ENCODE measurements at regions not wholly inside any gene's neighbourhood (a gene's known extent, or its start where the extent isn't known, plus 50 kb on each side); places are given as distances from the start of the nearest gene placed in this dataset.
"Not testable (repeated sequence)": the region's sequence is repeated elsewhere in the genome, so short reads cannot be mapped to it uniquely, and the experiment has no call there.

DNA sequence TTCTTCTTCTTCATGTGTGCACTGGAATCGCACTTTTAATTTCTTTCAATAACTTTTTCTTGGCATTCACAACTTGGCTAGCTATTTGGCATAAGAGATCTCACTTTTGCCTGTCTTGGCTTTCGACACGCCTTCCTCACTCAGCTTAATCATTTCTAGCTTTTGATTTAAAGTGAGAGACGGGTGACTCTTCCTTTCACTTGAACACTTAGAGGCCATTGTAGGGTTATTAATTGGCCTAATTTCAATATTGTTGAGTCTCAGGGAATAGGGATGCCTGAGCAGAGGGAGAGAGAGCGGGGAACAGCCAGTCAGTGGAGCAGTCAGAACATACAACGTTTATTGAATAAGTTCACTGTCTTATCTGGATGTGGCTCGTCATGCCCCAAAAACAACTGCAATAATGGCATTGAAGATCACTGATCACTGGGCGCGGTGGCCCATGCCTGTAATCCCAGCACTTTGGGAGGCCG, 200.3 kb downstream of the SEC14L1 start:
- DNase-seq (ENCODE audit: low spot score) = no peak

DNA sequence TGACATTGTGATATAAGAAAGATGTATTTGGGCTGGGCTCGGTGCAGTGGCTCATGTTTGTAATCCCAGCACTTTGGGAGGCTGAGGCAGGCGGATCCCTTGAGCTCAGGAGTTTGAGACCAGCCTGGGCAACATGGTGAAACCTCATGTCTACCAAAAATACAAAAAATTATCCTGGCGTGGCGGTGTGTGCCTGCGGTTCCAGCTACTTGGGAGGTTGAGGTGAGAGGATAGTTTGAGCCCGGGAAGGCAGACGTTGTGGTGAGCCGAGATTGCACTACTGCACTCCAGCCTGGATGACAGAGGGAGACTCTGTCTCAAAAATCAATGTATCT, 201.9 kb downstream of the SEC14L1 start:
- DNase-seq (ENCODE audit: low spot score) = not testable (repeated sequence)

DNA sequence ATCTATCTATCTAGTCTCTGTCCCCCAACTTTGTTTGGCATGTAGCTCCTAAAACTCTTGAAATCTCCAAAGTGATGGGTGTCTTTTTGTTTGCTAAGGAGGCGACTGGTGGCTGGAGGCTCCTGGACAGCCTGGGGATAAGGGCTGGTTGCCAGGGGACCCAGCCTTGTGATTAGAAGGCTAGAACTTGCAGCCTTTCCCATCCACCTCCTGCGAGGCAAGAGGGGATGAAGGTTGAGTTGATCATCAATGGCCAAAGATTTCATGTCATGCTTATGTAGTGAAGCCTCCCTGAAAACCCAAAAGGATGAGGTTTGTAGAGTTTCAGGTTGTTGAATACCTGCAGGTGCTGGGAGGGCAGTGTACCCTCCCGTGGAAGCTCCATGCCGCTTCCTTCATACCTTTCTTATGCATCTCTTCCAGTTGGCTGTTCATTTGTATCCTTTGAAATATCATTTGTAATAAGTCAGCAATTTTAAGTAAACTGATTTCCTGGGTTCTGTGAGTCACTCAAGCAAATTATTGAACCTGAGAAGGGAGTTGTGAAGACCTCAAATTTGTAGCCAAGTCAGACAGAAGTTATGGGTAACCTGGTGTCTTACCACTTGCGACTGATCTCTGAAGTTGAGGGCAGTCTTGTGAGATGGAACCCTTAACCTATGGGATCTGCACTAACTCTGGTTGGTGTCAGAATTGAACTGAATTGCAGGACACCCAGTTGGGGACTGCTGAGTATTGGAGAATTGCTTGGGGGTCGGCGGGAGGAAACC, 202.4 kb downstream of the SEC14L1 start:
- DNase-seq (ENCODE audit: low spot score) = no peak

DNA sequence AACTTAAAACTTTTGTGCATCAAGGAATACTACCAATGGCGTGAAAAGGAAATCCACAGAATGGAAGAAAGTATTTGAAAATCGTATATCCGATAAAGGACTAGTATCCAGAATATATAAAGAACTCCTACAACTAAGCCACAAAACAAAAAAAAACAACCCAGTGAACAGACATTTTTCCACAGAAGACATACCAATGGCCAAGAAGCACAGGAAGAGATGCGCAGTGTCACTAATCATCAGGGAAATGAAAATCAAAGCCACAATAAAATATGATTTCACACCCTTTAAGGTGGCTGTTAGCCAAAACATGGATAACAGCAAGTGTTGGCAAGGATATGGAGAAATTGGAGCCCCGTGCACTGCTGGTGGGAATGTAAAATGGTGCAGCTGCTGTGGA, 203.3 kb downstream of the SEC14L1 start:
- DNase-seq (ENCODE audit: low spot score) = no peak

DNA sequence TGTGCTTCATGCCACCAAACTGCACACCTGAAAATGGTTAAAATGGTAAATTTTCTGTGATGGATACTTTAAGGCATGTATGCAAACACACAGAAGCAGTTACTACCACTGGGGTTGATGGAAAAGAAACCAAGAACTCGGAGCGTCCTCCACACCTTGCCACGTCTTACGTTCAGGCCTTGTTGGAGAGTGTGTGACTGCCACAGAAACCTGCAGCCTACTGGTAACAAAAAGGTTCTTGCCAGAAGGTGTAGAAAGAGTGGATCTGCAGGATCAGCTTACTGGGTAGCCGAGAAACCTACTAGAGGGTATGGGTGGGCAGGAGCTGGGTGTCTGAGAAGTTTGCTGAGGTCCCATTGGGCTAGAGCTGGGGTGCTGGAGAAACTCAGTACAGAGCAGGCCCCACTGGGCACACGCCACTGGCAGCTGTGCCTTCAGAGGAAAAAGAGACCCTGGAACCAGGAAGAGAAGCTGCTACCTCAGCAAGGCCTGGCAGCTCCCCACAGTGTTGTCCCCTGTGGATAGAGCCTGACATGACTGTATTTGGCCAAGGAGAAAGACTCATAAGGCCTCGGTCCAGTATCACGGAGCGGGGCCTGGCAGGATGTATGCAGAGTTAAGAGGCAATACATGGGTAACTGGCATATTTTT, 204.6 kb downstream of the SEC14L1 start:
- no peak for DNase-seq (ENCODE audit: low spot score)

DNA sequence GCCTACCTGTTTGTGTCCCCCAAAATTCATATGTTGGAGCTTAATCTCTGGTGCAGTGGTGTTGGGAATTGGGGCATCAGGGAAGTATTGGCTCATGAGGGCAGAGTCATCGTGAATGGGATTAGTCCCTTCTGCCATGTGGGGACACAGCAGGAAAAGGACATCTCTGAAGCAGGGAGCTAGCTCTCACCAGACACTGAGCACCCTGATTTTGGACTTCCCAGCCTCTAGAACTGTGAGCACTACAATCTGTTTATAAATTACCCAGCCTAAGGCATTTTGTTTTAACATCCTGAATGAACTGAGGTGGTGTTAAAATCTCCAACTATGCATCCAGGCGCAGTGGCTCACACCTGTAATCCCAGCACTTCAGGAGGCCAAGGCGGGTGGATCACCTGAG, 206.0 kb downstream of the SEC14L1 start:
- no peak for DNase-seq (ENCODE audit: low spot score)

DNA sequence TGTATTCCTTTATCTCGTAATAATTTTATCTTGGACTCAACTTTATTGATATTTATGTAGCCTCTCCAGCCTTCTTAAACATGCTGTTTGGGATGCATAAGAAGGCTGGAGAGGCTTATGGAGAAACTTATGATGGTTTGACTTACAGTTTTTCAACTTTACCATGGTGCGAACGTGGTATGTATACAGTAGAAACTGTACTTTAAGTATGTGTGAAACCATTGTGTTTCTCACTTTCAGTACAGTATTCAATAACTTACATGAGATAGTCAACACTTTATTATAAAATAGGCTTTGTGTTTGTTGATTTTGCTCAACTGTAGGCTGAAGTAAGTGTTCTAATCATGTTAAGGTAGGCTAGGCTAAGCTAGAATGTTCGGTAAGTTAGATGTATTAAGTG, 206.8 kb downstream of the SEC14L1 start:
- DNase-seq (ENCODE audit: low spot score) = no peak

DNA sequence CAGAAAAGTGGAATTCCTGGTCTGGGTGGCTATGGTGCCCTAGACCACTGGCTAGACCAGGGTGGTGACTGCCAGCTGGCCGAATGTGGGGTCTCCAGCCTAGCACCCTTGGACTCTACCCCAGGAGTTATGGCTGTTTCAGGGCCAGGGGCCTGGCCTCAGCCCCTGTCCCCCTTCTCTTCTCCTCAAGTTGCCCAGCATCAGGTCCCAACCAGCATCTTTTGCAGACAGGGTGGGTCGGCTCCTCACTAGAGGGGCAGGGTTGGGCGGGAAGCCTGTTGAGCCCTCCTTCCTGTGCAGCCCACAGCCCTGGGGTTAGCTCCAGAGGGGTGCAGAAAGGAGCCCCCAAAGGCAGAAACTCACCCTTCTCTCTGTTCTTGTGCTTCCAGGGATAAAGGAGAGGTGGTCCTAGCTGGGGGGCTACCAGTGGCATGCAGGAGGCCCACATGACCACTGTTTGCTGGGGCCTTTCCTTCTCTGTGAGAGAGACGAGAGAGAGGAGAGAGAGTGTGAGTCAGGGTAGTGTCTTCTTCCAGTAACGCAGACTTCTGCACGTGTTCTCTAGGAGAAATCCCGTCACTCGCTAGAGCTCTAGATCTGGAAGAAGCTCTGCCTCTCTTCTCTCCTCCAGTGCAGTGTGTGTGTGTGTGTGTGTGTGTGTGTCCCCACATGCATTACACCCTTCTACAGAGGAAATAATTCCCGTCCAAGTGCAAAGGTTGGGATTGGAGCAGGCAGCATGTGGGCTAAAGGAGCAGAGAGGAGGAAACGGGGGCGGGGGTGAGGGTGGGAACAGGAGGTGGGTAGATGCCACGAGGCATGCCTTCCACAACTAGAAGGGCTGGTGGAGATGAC, 209.4 kb downstream of the SEC14L1 start:
- no peak for DNase-seq (ENCODE audit: low spot score)

DNA sequence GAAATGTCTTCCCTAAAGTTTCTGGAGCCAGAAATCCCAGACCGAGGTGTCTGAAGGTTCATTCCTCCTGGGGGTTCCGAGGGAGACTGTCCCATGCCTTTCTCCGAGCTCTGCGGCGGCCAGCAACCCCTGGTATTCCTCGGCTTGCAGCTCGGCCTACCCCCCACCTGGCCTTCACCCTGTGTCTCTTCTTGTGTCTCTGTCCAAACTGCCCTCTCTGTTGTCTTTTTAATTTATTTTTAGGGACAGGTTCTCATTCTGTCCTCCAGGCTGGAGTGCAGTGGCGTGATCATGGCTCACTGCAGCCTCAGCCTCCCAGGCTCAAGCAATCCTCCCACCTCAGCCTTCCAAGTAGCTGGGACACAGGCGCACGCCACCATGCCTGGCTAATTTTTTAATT, 211.7 kb downstream of the SEC14L1 start:
- no peak for DNase-seq (ENCODE audit: low spot score)

DNA sequence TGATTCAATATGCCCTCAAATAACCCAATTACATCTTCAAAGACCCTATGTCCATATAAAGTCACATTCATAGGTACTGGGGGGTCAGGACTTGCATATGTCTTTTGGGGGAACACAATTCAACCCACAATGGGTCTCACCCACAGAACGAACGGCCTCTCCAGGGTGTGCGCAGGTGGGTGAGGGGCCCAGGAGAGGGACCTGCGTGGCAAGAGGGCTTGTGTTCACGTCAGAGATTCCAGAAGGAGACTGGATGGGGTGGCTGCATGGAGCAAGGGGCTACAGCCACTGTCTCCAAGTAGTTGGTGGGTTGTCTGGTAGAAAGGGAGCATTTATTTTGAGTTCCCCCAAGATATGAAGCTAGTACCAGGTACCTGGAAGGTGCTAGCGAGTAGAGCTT, 212.2 kb downstream of the SEC14L1 start:
- DNase-seq (ENCODE audit: low spot score) = no peak

DNA sequence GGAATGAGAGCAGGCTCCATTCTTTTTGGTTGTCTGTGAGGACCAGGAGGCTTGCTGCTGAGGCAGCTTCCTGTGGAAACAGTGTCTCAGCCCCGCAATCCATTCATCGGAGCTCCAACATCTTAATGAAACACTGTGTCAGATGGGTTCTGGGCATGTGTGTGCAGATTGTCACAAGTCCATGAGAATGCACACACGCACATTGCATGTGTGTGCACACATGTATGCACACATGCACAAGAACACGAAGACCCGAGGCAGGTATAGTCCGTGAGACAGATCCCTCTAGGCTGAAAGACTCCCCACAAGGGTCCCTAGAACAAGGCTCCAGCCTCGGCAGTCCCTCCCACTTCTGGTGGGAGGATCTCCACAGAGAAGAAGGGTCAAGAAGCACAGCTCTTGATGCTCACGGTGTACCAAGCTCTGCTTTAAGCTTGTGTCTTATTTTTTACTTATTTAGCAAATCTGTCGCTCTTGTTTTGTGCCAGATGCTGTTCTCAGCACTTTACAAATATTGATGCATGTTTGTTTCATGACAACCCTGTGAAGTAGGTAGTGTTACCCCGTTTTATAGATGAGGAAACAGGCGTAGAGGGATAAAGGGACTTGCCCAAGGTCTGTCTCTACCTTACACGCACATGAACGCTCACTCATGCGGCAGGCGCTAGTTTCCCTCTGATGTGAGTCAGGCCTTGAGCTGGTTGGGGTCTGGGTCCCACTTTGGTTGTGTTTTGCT, 213.1 kb downstream of the SEC14L1 start:
- DNase-seq (ENCODE audit: low spot score) = no peak

DNA sequence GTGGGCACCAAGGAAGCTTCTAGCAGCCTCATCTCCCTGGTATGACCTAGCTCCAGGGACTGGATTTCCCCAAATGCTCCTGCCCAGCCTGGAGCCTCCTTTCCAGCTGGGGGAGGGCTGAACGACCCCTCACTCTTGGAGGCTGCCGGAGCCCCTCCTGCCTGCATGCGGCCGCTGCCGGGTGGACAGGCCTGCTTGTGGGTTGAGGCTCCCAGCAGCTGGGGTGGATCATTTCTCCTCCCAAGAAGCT, 213.6 kb downstream of the SEC14L1 start:
- DNase-seq (ENCODE audit: low spot score) = no peak

DNA sequence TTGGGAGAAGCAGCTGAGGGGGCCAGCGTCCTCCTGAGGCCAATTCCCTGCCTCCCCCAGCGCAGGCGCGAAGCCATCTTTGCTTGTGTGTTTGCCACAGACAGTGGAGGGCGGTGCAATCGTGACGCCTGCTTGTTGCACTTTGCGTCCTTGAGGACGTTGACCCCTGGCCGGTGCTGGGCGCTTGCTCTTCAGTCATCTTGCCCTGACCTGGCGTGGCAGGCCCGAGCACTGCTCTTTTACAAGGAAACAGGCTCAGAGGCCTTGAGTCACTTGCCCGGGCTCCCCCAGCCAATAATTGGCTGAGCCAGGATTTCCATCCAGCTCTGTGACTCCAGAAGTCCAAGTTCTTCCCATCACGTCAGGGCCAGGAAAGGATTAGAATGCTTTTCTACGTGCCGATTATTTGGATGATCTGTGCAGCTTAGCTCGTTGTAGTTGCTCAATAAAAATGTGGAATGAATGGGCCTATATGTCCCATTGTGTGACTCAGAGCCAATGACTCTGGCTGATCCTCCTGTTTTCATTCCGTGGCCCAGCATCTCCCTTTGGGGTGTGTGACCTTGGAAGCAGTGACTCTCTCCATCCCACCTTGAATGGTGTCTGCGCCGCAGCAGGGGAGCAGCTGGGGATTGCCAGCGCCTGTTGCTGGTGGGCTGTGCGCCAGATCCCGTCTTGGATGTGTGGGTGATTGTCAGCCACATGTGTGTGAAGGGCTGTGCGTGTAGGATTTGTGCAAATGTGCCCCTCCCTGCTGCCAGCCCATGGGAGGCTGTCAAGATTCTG, 214.1 kb downstream of the SEC14L1 start:
- DNase-seq (ENCODE audit: low spot score) = peak; percentile 59

DNA sequence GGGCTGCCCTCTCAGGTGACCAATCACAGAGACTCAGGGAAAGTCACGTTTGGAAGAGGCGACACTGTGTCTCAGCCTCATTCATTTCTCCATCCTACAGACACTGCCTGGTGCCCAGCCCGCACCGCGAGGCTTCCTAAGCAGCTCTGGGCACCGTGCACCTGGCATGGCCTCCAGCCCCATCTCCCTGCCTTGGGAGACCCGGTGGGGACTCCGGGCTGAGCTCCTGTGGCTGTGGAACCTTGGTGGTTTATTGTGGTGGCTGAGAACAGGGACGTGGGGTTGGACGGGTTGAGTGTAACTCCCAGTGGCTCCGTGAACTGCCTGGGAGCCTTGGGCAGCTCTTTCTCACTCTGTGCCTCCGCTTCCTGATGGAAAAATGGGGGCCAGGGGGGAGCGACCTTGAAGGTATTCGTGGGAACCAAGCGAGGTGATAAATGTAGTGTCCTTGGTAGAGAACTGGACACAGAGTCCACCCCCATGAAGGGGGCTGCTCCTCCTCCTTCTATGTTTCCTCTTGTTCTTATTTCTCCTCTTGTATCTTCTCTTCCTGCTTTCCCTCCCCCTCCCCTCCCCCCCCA, 215.4 kb downstream of the SEC14L1 start:
- DNase-seq (ENCODE audit: low spot score) = no peak

DNA sequence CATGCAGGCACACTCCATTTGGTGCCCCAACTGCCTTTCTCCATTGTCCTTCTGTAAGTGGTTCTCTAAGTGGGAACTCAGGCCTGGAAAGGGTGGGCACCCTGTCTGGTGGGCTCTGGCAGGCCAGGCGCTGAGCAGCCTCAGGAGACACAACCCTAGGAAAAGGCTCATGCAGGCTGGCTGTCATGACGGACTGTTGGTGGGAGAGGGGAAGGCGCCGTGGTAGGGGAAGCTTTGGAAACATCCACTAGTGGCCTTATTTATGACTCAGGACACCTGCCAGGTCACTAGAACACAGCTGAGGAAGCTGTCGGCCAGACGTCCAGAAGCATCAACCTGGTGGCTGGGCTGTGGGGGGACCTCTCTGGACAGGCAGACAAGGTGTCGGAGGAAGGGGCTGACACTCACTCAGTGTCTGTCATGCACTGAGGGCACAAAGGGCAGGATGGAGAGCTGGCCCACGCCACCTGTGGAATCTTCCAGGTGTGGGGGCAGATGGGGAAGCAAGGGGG, 216.0 kb downstream of the SEC14L1 start:
- DNase-seq (ENCODE audit: low spot score) = no peak

DNA sequence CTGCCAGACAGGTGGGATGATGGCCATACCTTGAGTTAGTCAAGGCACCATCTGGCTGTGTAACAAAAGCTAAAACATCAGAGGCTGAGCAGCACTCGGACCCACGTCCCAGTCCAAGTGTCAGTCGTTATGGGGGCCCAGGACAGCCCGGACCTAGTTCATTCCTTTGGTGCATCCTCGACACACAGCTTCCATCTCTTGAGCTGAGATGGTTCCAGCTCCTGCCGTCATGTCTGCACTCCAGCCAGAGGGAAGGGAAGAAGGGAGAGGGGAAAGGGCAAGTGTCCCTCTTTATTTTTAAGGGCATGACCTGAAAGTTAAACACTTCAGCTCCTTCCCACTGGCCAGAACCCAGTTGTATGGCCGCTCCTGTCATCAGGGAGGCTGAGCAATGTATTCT, 218.0 kb downstream of the SEC14L1 start:
- DNase-seq (ENCODE audit: low spot score) = no peak

DNA sequence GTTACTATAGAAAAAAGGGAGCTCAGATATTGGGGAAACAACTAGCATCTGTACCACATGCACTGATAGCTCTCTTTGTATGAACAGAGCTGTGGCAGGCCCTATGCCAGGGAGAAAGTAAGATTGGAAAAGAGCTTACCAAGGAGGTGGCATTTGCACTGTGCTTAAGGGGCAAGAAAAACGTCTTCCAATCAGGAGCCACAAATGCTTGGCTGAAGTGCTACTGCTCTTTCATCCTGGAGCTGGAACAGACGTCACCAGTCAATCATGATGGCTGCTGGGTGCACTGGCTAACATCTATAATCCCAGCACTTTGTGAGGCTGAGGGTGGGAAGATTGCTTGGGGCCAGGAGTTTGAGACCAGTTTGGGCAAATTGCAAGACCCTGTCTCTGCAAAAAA, 218.5 kb downstream of the SEC14L1 start:
- DNase-seq (ENCODE audit: low spot score) = no peak

DNA sequence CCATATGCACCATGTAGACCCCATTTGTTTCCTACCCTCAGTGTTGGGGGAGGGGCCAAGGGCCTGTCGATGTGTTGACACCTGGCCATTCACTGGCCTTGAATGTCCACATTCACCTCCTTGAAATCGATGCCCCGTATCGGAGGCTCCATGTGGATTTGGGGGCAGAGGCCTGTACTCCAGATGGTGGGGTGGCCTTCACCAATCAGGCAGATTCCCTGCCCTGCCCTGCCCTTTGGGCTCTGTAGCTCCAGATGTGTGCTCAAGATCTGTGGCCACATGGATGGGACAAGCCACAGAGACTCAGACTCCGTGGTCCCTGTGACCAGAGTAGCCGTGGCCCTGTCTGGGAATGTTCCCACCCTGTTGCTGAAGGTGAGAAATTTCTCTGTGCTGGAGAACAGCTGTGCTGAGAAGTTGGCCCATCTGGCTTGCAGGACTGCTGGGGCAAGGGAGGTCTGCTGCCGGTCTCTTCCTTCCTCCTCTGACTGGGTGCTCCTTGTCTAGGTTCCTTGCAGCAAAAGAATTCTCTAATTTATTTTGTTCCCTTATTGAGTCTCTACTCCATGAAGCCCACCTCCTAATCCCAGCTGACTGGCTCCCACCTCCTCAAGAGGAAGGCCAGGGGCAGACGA, 221.3 kb downstream of the SEC14L1 start:
- no peak for DNase-seq (ENCODE audit: low spot score)

DNA sequence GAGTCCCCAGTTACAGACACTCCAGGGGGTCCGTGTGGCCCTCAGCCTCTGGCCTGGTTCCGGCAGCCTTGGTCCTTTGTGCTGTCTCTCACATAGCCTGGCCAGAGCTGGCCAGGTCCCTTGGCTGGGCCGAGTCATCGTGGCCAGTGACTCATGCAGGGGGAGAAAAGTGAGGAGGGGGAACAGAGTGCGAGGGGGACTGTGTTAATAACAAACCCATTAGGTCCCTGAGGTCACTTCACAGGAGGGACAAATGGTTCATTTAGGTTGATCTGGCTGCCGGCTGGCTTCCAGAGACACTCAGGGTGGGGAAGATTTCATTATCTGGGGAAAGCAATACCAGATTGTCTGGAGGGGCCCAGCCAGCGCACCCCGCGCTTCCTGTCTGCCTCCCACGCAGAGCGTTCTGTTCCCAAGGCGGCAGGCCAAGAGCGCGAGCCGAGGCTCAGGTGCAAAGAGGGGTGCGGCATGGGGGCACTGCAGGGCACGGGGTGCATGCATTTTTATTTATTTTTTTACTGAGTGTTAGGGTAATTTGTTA, 223.1 kb downstream of the SEC14L1 start:
- no peak for DNase-seq (ENCODE audit: low spot score)

DNA sequence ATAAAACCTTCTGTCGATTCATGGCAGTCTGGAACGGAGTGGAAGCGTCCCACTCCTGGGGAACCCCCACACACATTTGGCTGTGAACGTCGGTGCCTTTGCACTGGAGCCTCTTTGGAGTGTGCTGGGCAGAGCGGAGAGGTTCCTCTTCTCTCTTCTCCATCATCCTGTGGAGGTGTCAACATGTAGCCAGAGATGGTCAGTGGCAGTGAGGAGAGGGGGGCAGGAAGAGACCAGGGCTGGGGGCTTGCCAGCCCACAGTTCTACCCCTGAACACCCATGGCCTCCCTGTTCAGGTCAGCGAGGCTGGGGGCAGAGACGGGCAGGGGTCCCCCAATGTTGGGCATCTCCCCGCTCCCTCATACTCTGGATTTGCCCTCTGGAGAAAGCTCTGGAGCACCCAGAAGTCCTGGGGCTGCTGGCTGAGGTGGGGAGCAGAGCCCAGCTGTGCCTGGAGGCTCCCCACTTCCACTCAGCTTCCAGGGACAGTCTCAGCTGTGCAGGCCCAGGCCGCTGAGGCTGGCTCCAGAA, 223.7 kb downstream of the SEC14L1 start:
- no peak for DNase-seq (ENCODE audit: low spot score)

All from HuH-7.5 (cell line).